SHP77 (cell line): ENCODE measurements at regions not wholly inside any gene's neighbourhood (a gene's known extent, or its start where the extent isn't known, plus 50 kb on each side); places are given as distances from the start of the nearest gene placed in this dataset.
"Not testable (repeated sequence)": the region's sequence is repeated elsewhere in the genome, so short reads cannot be mapped to it uniquely, and the experiment has no call there.

Source experiments
- DNase-seq, 2 experiments: peaks; one replicate each; lab custom pipeline; 2025; lab: John Stamatoyannopoulos, UW

- DNase-seq = no peak
These were observed 98.9 kb upstream of the PMAIP1 start for GRCh38 chr18:59800897-59801296.

GRCh38 chr18:59799383-59800015, 100.3 kb upstream of the PMAIP1 start:
- DNase-seq = no peak

- no peak for DNase-seq
These were observed 98.7 kb upstream of the CCBE1 start for GRCh38 chr18:59795882-59796281.

- DNase-seq = no peak
These were observed 95.1 kb upstream of the CCBE1 start for GRCh38 chr18:59792353-59792752.

GRCh38 chr18:59790346-59790936, 93.2 kb upstream of the CCBE1 start:
- DNase-seq = not testable (repeated sequence)

- DNase-seq = no peak
These were observed 91.5 kb upstream of the CCBE1 start for GRCh38 chr18:59788791-59789106.

- DNase-seq = peak; percentile 4 to 5
These were observed 91.0 kb upstream of the CCBE1 start for GRCh38 chr18:59787998-59788790.

GRCh38 chr18:59784694-59785093, 87.5 kb upstream of the CCBE1 start:
- DNase-seq = no peak

- DNase-seq = peak; percentile 66 to 72
These were observed 85.9 kb upstream of the CCBE1 start for GRCh38 chr18:59783138-59783537.

- DNase-seq = no peak
These were observed 82.8 kb upstream of the CCBE1 start for GRCh38 chr18:59779979-59780378.

- DNase-seq = no peak
These were observed 81.2 kb upstream of the CCBE1 start for GRCh38 chr18:59778434-59778833.

GRCh38 chr18:59777636-59778035, 80.4 kb upstream of the CCBE1 start:
- DNase-seq = no peak

GRCh38 chr18:59769129-59769865, 72.1 kb upstream of the CCBE1 start:
- DNase-seq = no peak

GRCh38 chr18:59768409-59768808, 71.2 kb upstream of the CCBE1 start:
- no peak for DNase-seq

GRCh38 chr18:59767732-59768131, 70.5 kb upstream of the CCBE1 start:
- DNase-seq = no peak

- DNase-seq = no peak
These were observed 68.1 kb upstream of the CCBE1 start for GRCh38 chr18:59765343-59765742.

GRCh38 chr18:59764281-59764680, 67.1 kb upstream of the CCBE1 start:
- DNase-seq = no peak

- DNase-seq = no peak
These were observed 66.4 kb upstream of the CCBE1 start for GRCh38 chr18:59763541-59764136.

GRCh38 chr18:59760619-59761600, 63.7 kb upstream of the CCBE1 start:
- DNase-seq = no peak

- no peak for DNase-seq
These were observed 63.0 kb upstream of the CCBE1 start for GRCh38 chr18:59760212-59760611.

GRCh38 chr18:59758837-59759236, 61.6 kb upstream of the CCBE1 start:
- no peak for DNase-seq
